HG03139 (cell line): ENCODE measurements at regions not wholly inside any gene's neighbourhood (a gene's known extent, or its start where the extent isn't known, plus 50 kb on each side); places are given as distances from the start of the nearest gene placed in this dataset.

ENCODE experiments used
- ATAC-seq: cut with Tn5 transposase; IDR thresholded peaks from one replicate; pipeline ENCODE4 v1.9.1; 2021; ENCODE audit not compliant: unreplicated experiment

DNA sequence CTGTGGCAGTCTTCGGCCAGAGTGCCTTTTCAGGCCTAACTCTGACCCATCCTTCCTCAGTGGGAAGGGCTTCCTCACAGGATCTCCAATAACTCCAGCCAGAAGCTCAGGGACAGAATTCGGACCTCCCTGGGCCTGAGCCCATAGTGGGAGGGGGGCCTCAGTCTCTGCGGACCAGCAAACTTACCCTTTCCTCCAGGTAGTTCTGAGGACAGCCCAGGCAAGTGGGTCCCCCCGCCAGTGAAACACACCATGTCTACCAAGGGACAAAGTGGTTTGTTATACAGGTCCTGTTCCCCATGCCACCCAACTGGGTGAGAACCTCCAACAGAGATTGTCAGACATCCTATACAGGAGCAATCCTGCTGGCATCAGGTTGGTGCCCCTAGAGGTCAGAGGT lies 350.4 kb downstream of the RAB28 start:
- no peak for ATAC-seq

- ATAC-seq = no peak
Observed at GRCh38 chr4:13130848-13131247, 353.3 kb downstream of the RAB28 start.

DNA sequence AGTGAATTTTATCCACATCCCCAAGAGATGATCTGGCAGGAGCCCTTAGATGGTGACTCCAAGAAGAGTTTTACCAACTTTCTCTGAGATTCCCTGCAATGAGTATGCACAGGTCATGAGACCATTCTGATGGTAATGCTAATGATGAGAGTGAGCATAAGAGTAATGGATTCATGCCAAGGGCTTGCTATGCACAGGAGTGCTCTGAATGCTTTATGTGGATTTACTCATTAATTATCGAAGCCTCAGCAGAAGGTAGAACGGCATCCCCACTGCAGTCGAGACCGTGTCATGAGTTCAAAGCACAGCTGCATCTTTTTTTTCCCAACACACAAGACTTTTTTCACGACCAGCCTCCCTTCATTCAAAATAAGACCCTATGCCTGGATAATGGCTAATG lies 355.0 kb downstream of the RAB28 start:
- ATAC-seq = no peak

- no peak for ATAC-seq
Observed at GRCh38 chr4:13126976-13127910, 356.9 kb downstream of the RAB28 start.

GRCh38 chr4:13118633-13119032 lies 365.5 kb downstream of the RAB28 start:
- ATAC-seq = no peak

- ATAC-seq = no peak
Observed at GRCh38 chr4:13117185-13117584, 367.0 kb downstream of the RAB28 start.

GRCh38 chr4:13112030-13112429 lies 372.1 kb downstream of the RAB28 start:
- ATAC-seq = no peak

DNA sequence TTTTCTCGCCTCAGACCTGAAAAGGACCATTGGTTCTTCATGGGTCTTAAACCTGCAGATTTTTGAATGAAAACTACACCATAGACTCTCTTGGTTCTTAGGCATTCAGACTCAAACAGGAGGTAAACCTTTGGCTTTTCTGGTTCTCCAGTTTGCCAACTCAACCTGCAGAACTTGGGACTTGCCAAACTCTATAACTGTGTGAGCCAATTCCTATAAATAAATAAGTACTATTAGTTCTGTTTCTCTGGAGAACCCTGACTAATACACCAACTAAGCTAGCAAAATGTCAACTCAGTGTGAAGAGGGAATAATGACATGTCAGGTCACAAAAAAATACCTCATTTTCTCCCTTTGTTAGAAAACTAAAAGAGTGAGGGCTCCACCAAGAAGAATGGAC lies 374.6 kb downstream of the RAB28 start:
- ATAC-seq = no peak

DNA sequence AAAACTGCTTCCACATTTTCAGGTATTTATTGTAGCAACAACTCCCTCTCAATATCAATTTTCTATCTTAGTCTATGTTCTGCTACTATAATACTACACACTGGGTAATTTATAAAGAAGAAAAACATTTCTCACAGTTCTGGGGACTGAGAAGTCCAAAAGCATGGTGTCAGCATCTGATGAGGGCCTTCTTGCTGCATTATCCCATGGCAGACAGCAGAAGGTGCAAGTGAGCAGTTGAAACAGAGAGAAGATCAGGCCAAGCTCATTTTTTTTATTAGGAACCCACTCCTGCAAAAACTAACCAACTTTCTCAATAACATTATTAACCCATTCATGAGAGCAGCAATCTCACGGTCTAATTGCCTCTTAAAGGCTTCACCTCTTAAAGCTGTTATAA lies 376.0 kb downstream of the RAB28 start:
- no peak for ATAC-seq

- ATAC-seq = no peak
Observed at GRCh38 chr4:13103382-13104015, 380.6 kb downstream of the RAB28 start.

DNA sequence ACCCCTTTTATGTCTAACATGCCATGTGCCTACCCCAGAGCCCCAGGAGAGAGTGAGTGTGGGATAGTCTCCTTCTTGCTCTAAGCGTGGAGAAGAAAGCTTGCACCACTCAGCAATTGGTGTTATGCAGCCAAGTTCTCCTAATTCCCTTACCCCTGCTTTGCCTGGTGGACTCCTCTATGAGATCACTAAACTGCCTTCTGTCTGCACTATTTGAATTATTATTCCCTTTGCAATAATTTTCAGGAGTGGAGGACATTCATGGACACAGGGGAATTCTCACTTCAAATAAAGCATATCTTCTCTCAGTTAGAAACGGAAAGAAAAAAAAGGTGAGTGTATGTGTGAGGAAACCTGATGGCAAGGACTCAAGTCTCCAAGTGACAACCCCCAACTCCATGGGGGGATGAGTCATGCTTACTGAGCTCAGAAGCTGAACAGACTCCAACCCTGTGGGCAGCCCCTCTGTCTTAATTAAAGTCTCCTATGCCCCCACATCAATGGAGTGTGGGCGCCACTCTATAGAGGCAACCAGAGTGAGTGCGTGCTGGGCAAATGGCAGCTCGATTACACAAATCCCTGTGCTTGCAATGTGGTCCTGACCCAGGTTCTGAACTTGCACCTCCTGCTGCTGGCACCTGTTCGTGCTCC lies 381.9 kb downstream of the RAB28 start:
- no peak for ATAC-seq

- no peak for ATAC-seq
Observed at GRCh38 chr4:13097971-13098370, 386.2 kb downstream of the RAB28 start.

DNA sequence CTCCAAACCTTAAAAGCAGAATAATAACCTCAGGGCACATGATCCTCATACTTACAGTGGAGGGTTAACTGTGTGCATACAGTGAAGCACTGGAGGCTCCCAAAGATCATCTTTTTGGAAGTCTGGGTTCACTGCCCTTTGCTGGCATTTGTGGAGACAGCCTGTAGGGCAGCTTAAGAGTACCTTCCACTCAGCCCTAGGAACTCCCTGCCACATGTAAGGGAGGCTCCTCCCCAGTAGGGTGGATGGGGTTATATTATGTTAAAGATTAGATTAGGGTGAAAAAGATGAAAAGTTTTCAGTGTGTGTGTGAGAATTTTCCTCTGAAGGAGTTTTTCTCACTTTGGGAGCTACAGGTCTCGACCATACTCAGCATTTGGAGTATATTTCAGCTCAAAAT lies 388.4 kb downstream of the RAB28 start:
- no peak for ATAC-seq

DNA sequence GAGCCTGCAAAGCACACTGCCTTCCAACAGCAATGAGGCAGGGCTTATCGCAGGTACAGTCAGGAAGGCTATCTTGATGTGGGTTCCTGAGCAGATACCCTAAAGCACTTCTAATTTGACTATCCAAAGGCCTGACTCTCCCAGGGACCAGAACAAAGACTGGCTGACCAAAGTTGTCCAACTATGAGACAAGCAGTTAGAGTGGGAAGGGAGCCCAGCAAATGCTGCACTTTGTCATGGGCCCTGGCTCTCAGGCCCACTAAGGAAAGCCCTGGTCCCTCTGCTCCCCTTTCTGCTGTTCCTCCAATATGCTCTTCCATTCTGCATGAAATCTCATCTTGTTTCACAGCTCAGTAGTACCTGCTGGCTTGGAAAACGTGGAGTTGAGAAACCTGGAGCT lies 391.0 kb downstream of the RAB28 start:
- no peak for ATAC-seq

- ATAC-seq = no peak
Observed at GRCh38 chr4:13092702-13093101, 391.4 kb downstream of the RAB28 start.

DNA sequence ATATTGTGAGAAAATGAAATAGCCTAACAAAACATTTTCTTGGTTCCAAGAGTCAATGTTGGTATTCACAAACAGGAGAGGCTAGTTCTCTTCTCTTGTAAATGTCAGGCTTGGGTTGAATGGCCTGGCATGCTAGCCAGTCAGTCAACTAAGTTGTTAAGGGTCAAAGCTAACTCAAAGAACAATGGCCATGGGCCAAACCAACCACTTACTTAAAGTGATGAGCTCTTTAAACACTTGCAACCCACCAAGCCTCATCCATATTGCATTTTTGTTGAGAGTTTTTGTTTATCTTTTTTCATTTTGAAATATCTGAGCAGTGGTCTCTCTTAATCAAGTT lies 394.5 kb downstream of the RAB28 start:
- ATAC-seq = no peak

DNA sequence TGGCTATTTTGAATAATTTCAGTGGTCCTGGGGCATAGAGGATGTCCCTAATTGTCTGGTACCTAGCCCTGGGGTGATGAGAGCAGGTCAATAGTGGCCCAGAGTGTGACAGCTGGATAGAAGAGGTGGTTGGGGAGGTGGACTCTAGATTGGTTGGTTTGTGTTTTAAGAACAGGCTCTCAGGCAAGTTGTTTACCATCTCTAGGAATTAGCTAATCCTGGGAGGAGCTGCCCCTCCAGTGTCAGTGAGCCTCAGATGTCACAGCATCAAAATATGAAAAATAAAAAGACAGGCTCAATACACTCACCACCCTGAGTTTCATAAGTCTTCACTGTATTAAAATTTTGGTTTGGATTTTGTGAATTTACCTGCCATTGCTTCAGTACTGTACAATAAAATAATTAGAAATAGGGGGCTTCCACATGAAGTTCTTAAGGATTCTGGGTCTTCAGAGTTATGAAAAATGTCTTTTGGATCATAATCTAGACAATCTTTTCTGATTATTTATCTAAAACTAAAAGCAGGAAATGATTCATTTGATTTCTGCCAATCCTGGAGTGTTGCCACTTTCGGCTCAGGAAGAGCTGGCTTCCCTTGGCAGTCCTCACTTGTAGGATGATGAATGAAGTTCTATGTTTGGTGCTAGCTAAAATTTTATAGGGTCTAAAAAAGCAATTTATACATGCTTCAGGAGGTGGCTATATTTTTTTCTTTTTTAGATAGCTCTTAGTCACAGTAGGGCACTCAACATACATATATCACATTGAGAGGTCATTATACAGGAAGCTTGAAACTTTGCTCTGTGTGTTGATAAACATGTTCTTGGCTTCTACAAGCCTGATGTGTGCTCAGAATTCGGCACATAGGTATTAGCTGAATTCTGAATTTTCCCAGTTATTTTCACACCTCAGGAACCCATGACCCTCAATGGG lies 395.1 kb downstream of the RAB28 start:
- ATAC-seq = no peak

DNA sequence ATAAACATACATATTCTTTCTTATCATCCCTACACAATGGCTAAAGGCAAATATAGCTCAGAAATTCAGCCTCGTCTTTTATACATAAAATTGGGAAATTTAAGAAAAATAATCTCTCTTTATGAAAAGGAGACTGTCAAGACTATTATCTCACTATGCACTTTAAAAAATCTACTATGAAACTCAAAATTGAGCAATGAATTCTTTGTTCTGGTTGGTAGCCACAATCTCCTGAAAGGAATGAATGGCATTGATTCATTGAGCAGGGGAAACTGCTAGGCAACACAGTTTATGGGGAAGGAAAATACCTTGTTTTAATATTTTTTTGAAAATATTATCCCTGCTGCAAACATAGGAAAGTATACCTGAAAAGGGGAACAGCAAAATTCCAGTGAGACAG lies 397.1 kb downstream of the RAB28 start:
- no peak for ATAC-seq

DNA sequence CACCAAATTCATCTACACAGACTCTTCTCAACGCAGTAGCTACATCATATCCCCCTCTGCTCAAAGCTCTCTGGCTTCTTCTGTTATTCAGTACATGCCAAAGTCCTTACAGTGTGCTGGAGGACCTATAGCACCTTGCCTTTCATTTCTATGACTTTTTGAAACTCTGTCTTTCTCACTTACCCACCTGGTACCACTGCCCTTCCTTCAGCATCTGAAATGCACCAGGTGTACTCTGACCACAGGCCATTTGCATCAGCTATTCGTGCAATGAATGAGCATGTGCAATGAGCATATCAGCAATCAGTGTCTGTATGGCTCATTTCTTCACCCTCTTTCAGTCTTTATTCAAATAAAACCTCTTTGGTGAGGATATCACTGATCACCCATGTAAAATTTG lies 399.9 kb downstream of the RAB28 start:
- no peak for ATAC-seq

- no peak for ATAC-seq
Observed at GRCh38 chr4:13081830-13082229, 402.3 kb downstream of the RAB28 start.

- no peak for ATAC-seq
Observed at GRCh38 chr4:13067077-13067476, 417.1 kb downstream of the RAB28 start.
